GM23338 (cell line): ENCODE measurements at regions not wholly inside any gene's neighbourhood (a gene's known extent, or its start where the extent isn't known, plus 50 kb on each side); places are given as distances from the start of the nearest gene placed in this dataset.

Experiments
- ATAC-seq: fragments of 200-7000 bp; cut with Tn5 transposase; 3 replicates; pipeline ENCODE4 v1.9.1; 2020
- DNase-seq: peaks from one replicate; pipeline ENCODE4 v3.0.0-alpha.2; 2015; ENCODE audit warnings: low spot score
- H2AFZ ChIP-seq: fragments of 200-600 bp; sonication (generic); 2 replicates; pipeline ENCODE4 v1.8.0; 2016; ENCODE audit warnings: antibody characterized with exemption, mild to moderate bottlenecking, moderate library complexity
- H3F3A ChIP-seq: fragments of 200-600 bp; sonication (generic); replicated peaks from 2 replicates; pipeline ENCODE4 v1.8.0; 2017; ENCODE audit warnings: antibody characterized with exemption, mixed run types, low read depth
- H3K27ac ChIP-seq: fragments of 200-600 bp; sonication (generic); 2 replicates; pipeline ENCODE4 v1.6.1; 2016; ENCODE audit warnings: low read depth
- H3K27me3 ChIP-seq: fragments of 200-600 bp; sonication (generic); 2 replicates; pipeline ENCODE4 v1.8.0; 2016; ENCODE audit warnings: mild to moderate bottlenecking, mixed run types, moderate library complexity; ENCODE audit not compliant: insufficient read depth
- H3K36me3 ChIP-seq: fragments of 200-600 bp; sonication (generic); 2 replicates; pipeline ENCODE4 v1.8.0; 2016; ENCODE audit warnings: mild to moderate bottlenecking; ENCODE audit not compliant: insufficient read depth
- H3K4me1 ChIP-seq: fragments of 200-600 bp; sonication (generic); 2 replicates; pipeline ENCODE4 v1.8.0; 2016; ENCODE audit warnings: mild to moderate bottlenecking, moderate library complexity; ENCODE audit not compliant: insufficient read depth
- H3K4me2 ChIP-seq: fragments of 200-600 bp; sonication (generic); 2 replicates; pipeline ENCODE4 v1.7.1; 2017; ENCODE audit warnings: mixed run types
- H3K4me3 ChIP-seq: fragments of 200-600 bp; sonication (generic); 2 replicates; pipeline ENCODE4 v1.6.1; 2016; ENCODE audit warnings: mixed run types
- H3K79me2 ChIP-seq: fragments of 200-600 bp; sonication (generic); replicated peaks from 2 replicates; pipeline ENCODE4 v1.8.0; 2017; ENCODE audit warnings: mild to moderate bottlenecking; ENCODE audit not compliant: insufficient read depth
- H3K9me2 ChIP-seq: fragments of 200-600 bp; sonication (generic); 2 replicates; pipeline ENCODE4 v1.8.0; 2017; ENCODE audit not compliant: insufficient read depth
- H4K20me1 ChIP-seq: fragments of 200-600 bp; sonication (generic); replicated peaks from 2 replicates; pipeline ENCODE4 v1.8.0; 2017; ENCODE audit warnings: mild to moderate bottlenecking; ENCODE audit not compliant: insufficient read depth
- H3K27ac Mint-ChIP-seq: 2 replicates; pipeline ENCODE4 v1.8.0; 2020; ENCODE audit warnings: inconsistent platforms, mild to moderate bottlenecking, moderate library complexity, mixed read lengths
- H3K27me3 Mint-ChIP-seq: 3 replicates; pipeline ENCODE4 v1.8.0; 2022; ENCODE audit warnings: low read depth, mild to moderate bottlenecking, moderate library complexity, mixed read lengths, inconsistent platforms; ENCODE audit not compliant: insufficient read depth, poor library complexity
- H3K36me3 Mint-ChIP-seq: 3 replicates; pipeline ENCODE4 v1.8.0; 2021; ENCODE audit warnings: low read depth, mild to moderate bottlenecking, inconsistent platforms, moderate library complexity, mixed read lengths
- H3K4me1 Mint-ChIP-seq: 3 replicates; pipeline ENCODE4 v1.8.0; 2020; ENCODE audit warnings: mild to moderate bottlenecking, inconsistent platforms, mixed read lengths
- H3K4me3 Mint-ChIP-seq: 3 replicates; pipeline ENCODE4 v1.8.0; 2021; ENCODE audit warnings: moderate library complexity, mild to moderate bottlenecking, inconsistent platforms, mixed read lengths
- H3K9me3 Mint-ChIP-seq: 3 replicates; pipeline ENCODE4 v1.8.0; 2020; ENCODE audit warnings: moderate library complexity, mild to moderate bottlenecking, inconsistent platforms, mixed read lengths
- CREB1 ChIP-seq: fragments of 250-450 bp; sonication (Bioruptor Pico); IDR thresholded peaks from 2 replicates; pipeline ENCODE4 v1.5.0; 2020; ENCODE audit warnings: low read depth, mild to moderate bottlenecking, moderate library complexity
- EZH2 ChIP-seq: fragments of 200-600 bp; sonication (generic); IDR thresholded peaks from one replicate; pipeline ENCODE4 v1.8.0; 2017; ENCODE audit warnings: antibody characterized with exemption, mild to moderate bottlenecking, low read depth; ENCODE audit not compliant: unreplicated experiment
- EZH2phosphoT487 ChIP-seq: fragments of 200-600 bp; sonication (generic); IDR thresholded peaks from one replicate; pipeline ENCODE4 v1.8.1; 2018; ENCODE audit warnings: antibody characterized with exemption; ENCODE audit not compliant: unreplicated experiment
- JUNB ChIP-seq: IDR thresholded peaks from one replicate; pipeline ENCODE4 v1.6.1; 2016; ENCODE audit warnings: antibody characterized with exemption; ENCODE audit not compliant: unreplicated experiment
- NANOG ChIP-seq: IDR thresholded peaks from 2 replicates; pipeline ENCODE4 v1.6.1; 2016; ENCODE audit warnings: antibody characterized with exemption, borderline replicate concordance
- POLR2AphosphoS5 ChIP-seq: IDR thresholded peaks from 2 replicates; pipeline ENCODE4 v1.6.1; 2016; ENCODE audit warnings: antibody characterized with exemption, low read depth
- ZNF114 ChIP-seq: fragments of 250-450 bp; sonication (Bioruptor Pico); IDR thresholded peaks from 2 replicates; pipeline ENCODE4 v1.5.0; 2020; ENCODE audit warnings: mild to moderate bottlenecking, moderate library complexity
- ZNF331 ChIP-seq: fragments of 250-450 bp; sonication (Bioruptor Pico); IDR thresholded peaks from 2 replicates; pipeline ENCODE4 v1.5.0; 2020; ENCODE audit warnings: low read depth, mild to moderate bottlenecking, moderate library complexity
- TF ChIP-seq, protein P1 (sequence below): fragments of 250-450 bp; sonication (Bioruptor Pico); IDR thresholded peaks from 2 replicates; pipeline ENCODE4 v1.5.0; 2020; ENCODE audit warnings: mild to moderate bottlenecking, moderate library complexity
- TF ChIP-seq, protein P2 (sequence below): IDR thresholded peaks from 2 replicates; pipeline ENCODE4 v1.6.1; 2016; ENCODE audit warnings: antibody characterized with exemption

DNA sequence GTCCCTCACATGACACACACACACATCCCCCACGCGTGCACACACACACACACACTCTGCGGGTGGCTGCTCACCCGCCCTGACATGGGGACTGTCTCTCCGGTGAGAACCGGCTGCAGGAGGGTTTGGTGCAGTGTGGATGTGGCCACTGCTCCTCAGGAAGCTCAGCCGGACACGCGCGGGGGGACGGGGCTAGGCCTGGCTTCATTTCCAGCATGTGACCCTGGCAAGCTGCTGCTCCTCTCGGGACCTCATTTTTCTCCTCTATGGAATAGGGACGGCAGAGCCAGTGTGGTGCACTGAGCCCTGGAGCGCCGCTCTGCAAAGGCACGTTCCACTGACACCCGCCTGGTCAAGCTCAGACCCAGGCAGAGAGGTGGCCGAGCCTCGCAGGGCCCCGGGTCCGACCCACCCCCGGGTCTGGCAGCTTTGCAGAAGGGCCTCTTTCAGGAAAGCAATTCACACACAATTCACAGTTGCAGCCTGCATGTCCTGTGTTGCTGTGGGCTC lies 56.8 kb upstream of the SLCO4A1 start:
- Histone ChIP-seq H4K20me1 (no peaks in the 10 kb centered on the region), H3K4me2 (no peak overlapping the region), H3K9me2 (no peaks in the 10 kb centered on the region), H3K4me3 (no peak overlapping the region), H2AFZ (no peak overlapping the region), H3K27ac (no peak overlapping the region), H3K27me3 (no peaks in the 10 kb centered on the region), H3K4me1 (peaks cover 4% of the 10 kb centered on the region; the same call in 1 of the 2 replicates), H3K36me3 (no peaks in the 10 kb centered on the region), H3F3A (no peaks in the 10 kb centered on the region), H3K79me2 (no peaks in the 10 kb centered on the region)
- H3K27me3 Mint-ChIP-seq, result peaks cover 14% of the 10 kb centered on the region
- ATAC-seq (no peak), DNase-seq (no peak)
- peaks cover 16% of the 10 kb centered on the region for H3K4me1 Mint-ChIP-seq
- no peak overlapping the region for H3K4me3 Mint-ChIP-seq
- no peaks in the 10 kb centered on the region for H3K36me3 Mint-ChIP-seq
- H3K27ac Mint-ChIP-seq, result no peak overlapping the region
- H3K9me3 Mint-ChIP-seq, result no peaks in the 10 kb centered on the region
- TF ChIP-seq ZNF114 (CRISPR knock-in tag) (no peak), NANOG (no peak), ZNF331 (CRISPR knock-in tag) (no peak)
- TF ChIP-seq, protein P1, sequence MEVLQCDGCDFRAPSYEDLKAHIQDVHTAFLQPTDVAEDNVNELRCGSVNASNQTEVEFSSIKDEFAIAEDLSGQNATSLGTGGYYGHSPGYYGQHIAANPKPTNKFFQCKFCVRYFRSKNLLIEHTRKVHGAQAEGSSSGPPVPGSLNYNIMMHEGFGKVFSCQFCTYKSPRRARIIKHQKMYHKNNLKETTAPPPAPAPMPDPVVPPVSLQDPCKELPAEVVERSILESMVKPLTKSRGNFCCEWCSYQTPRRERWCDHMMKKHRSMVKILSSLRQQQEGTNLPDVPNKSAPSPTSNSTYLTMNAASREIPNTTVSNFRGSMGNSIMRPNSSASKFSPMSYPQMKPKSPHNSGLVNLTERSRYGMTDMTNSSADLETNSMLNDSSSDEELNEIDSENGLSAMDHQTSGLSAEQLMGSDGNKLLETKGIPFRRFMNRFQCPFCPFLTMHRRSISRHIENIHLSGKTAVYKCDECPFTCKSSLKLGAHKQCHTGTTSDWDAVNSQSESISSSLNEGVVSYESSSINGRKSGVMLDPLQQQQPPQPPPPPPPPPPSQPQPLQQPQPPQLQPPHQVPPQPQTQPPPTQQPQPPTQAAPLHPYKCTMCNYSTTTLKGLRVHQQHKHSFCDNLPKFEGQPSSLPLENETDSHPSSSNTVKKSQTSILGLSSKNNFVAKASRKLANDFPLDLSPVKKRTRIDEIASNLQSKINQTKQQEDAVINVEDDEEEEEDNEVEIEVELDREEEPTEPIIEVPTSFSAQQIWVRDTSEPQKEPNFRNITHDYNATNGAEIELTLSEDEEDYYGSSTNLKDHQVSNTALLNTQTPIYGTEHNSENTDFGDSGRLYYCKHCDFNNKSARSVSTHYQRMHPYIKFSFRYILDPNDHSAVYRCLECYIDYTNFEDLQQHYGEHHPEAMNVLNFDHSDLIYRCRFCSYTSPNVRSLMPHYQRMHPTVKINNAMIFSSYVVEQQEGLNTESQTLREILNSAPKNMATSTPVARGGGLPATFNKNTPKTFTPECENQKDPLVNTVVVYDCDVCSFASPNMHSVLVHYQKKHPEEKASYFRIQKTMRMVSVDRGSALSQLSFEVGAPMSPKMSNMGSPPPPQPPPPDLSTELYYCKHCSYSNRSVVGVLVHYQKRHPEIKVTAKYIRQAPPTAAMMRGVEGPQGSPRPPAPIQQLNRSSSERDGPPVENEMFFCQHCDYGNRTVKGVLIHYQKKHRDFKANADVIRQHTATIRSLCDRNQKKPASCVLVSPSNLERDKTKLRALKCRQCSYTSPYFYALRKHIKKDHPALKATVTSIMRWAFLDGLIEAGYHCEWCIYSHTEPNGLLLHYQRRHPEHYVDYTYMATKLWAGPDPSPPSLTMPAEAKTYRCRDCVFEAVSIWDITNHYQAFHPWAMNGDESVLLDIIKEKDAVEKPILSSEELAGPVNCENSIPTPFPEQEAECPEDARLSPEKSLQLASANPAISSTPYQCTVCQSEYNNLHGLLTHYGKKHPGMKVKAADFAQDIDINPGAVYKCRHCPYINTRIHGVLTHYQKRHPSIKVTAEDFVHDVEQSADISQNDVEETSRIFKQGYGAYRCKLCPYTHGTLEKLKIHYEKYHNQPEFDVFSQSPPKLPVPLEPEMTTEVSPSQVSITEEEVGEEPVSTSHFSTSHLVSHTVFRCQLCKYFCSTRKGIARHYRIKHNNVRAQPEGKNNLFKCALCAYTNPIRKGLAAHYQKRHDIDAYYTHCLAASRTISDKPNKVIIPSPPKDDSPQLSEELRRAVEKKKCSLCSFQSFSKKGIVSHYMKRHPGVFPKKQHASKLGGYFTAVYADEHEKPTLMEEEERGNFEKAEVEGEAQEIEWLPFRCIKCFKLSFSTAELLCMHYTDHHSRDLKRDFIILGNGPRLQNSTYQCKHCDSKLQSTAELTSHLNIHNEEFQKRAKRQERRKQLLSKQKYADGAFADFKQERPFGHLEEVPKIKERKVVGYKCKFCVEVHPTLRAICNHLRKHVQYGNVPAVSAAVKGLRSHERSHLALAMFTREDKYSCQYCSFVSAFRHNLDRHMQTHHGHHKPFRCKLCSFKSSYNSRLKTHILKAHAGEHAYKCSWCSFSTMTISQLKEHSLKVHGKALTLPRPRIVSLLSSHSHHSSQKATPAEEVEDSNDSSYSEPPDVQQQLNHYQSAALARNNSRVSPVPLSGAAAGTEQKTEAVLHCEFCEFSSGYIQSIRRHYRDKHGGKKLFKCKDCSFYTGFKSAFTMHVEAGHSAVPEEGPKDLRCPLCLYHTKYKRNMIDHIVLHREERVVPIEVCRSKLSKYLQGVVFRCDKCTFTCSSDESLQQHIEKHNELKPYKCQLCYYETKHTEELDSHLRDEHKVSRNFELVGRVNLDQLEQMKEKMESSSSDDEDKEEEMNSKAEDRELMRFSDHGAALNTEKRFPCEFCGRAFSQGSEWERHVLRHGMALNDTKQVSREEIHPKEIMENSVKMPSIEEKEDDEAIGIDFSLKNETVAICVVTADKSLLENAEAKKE (CRISPR knock-in tag), result no peak

DNA sequence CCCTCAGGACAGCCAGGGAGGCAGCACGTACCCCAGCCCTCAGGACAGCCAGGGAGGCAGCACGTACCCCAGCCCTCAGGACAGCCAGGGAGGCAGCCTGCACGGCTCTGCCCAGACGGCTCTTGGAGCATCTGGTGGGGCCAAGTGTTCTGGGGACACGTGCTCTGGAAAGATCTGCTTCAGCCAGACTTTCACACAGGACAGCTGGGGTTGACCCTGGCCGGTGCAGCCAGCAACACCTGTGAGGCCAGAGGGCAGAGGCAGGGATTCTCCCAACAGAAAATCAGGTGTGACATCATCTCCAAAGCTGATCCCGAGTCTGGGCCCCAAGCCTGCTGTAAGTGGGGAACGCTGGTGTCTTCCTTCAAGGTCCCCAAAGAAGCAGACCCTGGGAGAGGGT lies 55.5 kb upstream of the SLCO4A1 start:
- Mint-ChIP-seq H3K4me3 (no peak overlapping the region), H3K27me3 (peaks cover 14% of the 10 kb centered on the region), H3K9me3 (no peaks in the 10 kb centered on the region), H3K36me3 (no peaks in the 10 kb centered on the region), H3K27ac (no peak overlapping the region), H3K4me1 (peaks cover 12% of the 10 kb centered on the region)
- no peak overlapping the region for H3K27ac ChIP-seq
- H3F3A ChIP-seq, result no peaks in the 10 kb centered on the region
- H3K4me1 ChIP-seq, result peaks cover 2% of the 10 kb centered on the region; the same call in 1 of the 2 replicates
- no peak for ATAC-seq
- no peaks in the 10 kb centered on the region for H3K79me2 ChIP-seq
- no peak for DNase-seq
- H3K36me3 ChIP-seq, result no peaks in the 10 kb centered on the region
- H3K9me2 ChIP-seq, result no peaks in the 10 kb centered on the region
- no peaks in the 10 kb centered on the region for H3K27me3 ChIP-seq
- no peak overlapping the region for H2AFZ ChIP-seq
- no peaks in the 10 kb centered on the region for H4K20me1 ChIP-seq
- no peak overlapping the region for H3K4me2 ChIP-seq
- no peak overlapping the region for H3K4me3 ChIP-seq
- TF ChIP-seq NANOG (no peak), JUNB (no peak), ZNF114 (CRISPR knock-in tag) (no peak), POLR2AphosphoS5 (no peak), EZH2 (no peak), ZNF331 (CRISPR knock-in tag) (no peak), EZH2phosphoT487 (no peak), CREB1 (CRISPR knock-in tag) (no peak)
- TF ChIP-seq, protein P2, sequence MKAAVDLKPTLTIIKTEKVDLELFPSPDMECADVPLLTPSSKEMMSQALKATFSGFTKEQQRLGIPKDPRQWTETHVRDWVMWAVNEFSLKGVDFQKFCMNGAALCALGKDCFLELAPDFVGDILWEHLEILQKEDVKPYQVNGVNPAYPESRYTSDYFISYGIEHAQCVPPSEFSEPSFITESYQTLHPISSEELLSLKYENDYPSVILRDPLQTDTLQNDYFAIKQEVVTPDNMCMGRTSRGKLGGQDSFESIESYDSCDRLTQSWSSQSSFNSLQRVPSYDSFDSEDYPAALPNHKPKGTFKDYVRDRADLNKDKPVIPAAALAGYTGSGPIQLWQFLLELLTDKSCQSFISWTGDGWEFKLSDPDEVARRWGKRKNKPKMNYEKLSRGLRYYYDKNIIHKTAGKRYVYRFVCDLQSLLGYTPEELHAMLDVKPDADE, result no peak
